Heart right ventricle (tissue), 16 donors: ENCODE measurements at regions not wholly inside any gene's neighbourhood (a gene's known extent, or its start where the extent isn't known, plus 50 kb on each side); places are given as distances from the start of the nearest gene placed in this dataset.

Experiments
- ATAC-seq, 8 donors: fragments of 200-7000 bp; cut with Tn5 transposase; one replicate each; pipeline ENCODE4 v1.9.1; 2020; ENCODE audit warnings: mild to moderate bottlenecking in 8 of 8, moderate library complexity in 8 of 8, moderate number of reproducible peaks in 1 of 8
- DNase-seq, 2 donors: peaks; one replicate each; pipeline ENCODE4 v3.0.0-alpha.2; 2020
- H3K27ac ChIP-seq, 10 donors: fragments of 200-600 bp; sonication (generic) in 2 of 10; one replicate each; pipeline versions ENCODE4 v1.5.0 to v1.8.0; 2020 to 2022; ENCODE audit warnings: mild to moderate bottlenecking in 3 of 10
- H3K27me3 ChIP-seq, 7 donors: fragments of 200-600 bp; one replicate each; pipeline ENCODE4 v1.8.0; 2021 to 2022; ENCODE audit warnings: mild to moderate bottlenecking in 2 of 7
- H3K36me3 ChIP-seq, 9 donors: fragments of 200-600 bp; sonication (generic) in 1 of 9; one replicate each; pipeline versions ENCODE4 v1.5.0 to v1.8.0; 2020 to 2022; ENCODE audit warnings: mild to moderate bottlenecking in 2 of 9
- H3K4me1 ChIP-seq, 9 donors: fragments of 200-600 bp; sonication (generic) in 1 of 9; one replicate each; pipeline versions ENCODE4 v1.5.0 to v1.8.0; 2020 to 2022; ENCODE audit warnings: mild to moderate bottlenecking in 4 of 9
- H3K4me3 ChIP-seq, 10 donors: fragments of 200-600 bp; sonication (generic) in 2 of 10; one replicate each; pipeline versions ENCODE4 v1.5.0 to v1.8.0; 2020 to 2022; ENCODE audit warnings: mild to moderate bottlenecking in 7 of 10, moderate library complexity in 2 of 10
- H3K9me3 ChIP-seq, 11 donors: fragments of 200-600 bp in 10 of 11; sonication (generic) in 2 of 11; one replicate each; pipeline versions ENCODE4 v1.5.0 to v1.8.0; 2013 to 2022; ENCODE audit warnings: mild to moderate bottlenecking in 2 of 11, control low read depth in 1 of 11, moderate library complexity in 1 of 11
- CTCF ChIP-seq, 9 donors: fragments of 200-600 bp; sonication (generic) in 2 of 9; IDR thresholded peaks; one replicate each; pipeline versions ENCODE4 v1.5.0 to v1.8.0; 2021 to 2022; ENCODE audit warnings: antibody characterized with exemption in 9 of 9, mild to moderate bottlenecking in 5 of 9, moderate library complexity in 1 of 9
- WGBS, 2 donors: extraction: QIAGEN DNeasy Blood & Tissue Kit; methylation state at CpG; one replicate each; pipeline ENCODE4 v1.1.7; 2013; ENCODE audit warnings: inconsistent platforms in 1 of 2; 5-methylcytosine and 5-hydroxymethylcytosine counted together
- intact Hi-C, 10 donors: fragments of 100-400 bp; cut with DNase I; formaldehyde crosslinking; loops; one replicate each; pipeline versions ENCODE4 v1.11.1 to v1.14.2; 2022
- donor health status: Arrhythmogenic right ventricular cardiomyopathy.
- donor health status: ischemic (EF 13 %, LVEDD 7.1; RV severe dilation, severe dysfunction).
- donor health status: healthy with polysubstance abuse.
- donor health status: DM: no; HTN: yes; CAD: no.
- donor health status: DM: no; HTN: no; CAD: no.
- donor health status: ischemic (EF 25% LVEDD 6.9; RV normal size, moderate dysfunction).
- donor health status: ischemic (EF 25% LVEDD 5.7; RV mildly dilated, moderate dysfunction).
- donor health status: healthy.
- donor health status: DM: yes; HTN: yes; CAD: no.
- donor health status: Ischemic cardiomyopathy.
- donor health status: ischemic (EF 35%, LVEDD 5.7; RV mildly dilated, moderate dysfunction).
- donor health status: nonischemic (EF 11% LVEDD 7.7; RV severe dilation, severe dysfunction).
- donor health status: DM: yes; HTN: yes; CAD: no.
- donor health status: PGD.
- donor health status: ischemic (EF 29% LVEDD 5.4; RV normal size, mild dysfunction).
- donor health status: nonischemic (EF 23%, LVEDD 6.1; RV moderate dilation, normal function).

DNA sequence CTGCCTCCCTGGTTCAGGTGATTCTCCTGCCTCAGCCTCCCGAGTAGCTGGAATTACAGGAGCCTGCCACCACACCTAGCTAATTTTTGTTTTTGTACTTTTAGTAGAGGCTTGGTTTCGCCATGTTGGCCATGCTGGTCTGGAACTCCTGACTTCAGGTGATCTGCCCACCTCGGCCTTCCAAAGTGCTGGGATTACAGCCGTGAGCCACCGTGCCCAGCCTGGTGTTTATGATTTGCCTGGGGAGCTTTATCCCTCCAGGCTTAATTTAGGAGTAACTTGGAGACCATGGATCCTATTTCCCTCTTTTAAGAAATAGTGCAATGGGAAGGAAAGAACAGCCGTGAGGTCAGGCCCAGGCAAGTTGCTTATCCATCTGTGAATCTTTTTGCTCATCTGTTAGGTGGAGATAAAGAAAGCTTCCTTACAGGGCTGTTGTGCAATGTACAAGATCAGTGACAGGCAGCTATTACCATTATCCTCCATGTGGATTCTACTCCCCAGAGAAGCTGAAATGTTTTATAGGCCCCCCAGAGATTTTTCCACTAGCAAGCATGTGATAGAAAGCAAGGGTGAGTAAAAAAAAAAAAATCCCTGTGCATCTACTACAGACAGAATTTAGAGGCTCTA is 104.9 kb upstream of the MGAT5 start:
- H3K27ac ChIP-seq: no peak overlapping the region
- WGBS, 2 donors: 91 to 95% methylated on average over 6 of the region's 6 CpGs

DNA sequence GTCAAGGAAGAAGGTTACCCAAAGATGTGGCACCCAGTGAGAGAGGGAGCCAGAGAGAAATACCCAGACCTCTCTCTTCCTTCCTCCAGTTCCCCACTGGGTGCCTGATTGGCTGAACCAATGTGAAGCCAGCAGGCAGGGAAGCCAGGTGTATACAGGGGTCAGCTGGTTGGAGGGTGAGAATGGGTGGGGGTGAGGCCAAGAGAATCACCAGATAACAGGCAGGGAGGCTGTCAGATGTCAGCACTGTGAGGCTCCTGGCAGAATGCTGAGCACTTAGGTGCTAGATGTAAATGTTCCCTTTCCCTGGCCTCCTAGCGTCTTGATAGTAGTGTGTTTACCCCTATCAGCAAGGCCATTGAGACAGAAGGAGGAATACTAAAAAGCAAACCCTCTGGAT is 104.0 kb upstream of the MGAT5 start:
- TF ChIP-seq CTCF (IDR thresholded peaks at IDR 0.05): no peak
- ATAC-seq: peak in 5 of 8 donors; percentile 32 to 76 (median 38)
- no peaks in the 10 kb centered on the region for H3K9me3 ChIP-seq
- intact Hi-C loops: no loop called here
- H3K27ac ChIP-seq: peak overlapping the region in 3 of 10 donors; percentile 1 to 36 (median 6)
- no peak overlapping the region for H3K4me3 ChIP-seq
- H3K36me3 ChIP-seq: no peaks in the 10 kb centered on the region
- peaks cover 0 to 61% (median 41%) of the 10 kb centered on the region in 9 donors for H3K4me1 ChIP-seq
- 30 to 53% methylated on average over 1 of the region's 1 CpG for WGBS, 2 donors
- H3K27me3 ChIP-seq: no peaks in the 10 kb centered on the region
- DNase-seq: no peak

More for the DNA sequence above, 104.9 kb upstream of the MGAT5 start:
- Histone ChIP-seq H3K27me3 (no peaks in the 10 kb centered on the region), H3K4me1 (peaks cover 0 to 57% (median 38%) of the 10 kb centered on the region in 9 donors), H3K9me3 (no peaks in the 10 kb centered on the region), H3K4me3 (no peak overlapping the region), H3K36me3 (no peaks in the 10 kb centered on the region)
- DNase-seq (no peak), ATAC-seq (no peak)
- intact Hi-C loops: no loop called here
- TF ChIP-seq CTCF (IDR thresholded peaks at IDR 0.05): no peak

DNA sequence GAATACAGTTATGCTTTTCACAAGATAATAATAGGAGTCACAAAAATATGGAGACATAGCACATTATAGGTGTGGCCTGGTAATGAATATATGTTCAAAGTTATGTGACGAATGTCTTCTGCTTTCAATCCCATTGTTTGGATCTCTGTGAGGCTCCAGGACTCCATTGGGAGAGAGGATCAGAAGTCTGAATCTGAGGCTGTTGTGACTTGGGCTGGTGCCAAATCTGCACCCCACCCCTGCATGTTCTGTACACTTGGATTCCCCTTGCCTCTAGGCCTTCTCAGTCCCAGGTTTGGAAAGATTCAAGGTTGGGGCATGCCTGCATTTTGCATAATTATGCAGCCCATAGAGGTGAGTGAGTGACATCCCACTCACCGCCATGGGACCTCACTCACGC is 103.1 kb upstream of the MGAT5 start:
- no peaks in the 10 kb centered on the region for H3K27me3 ChIP-seq
- intact Hi-C loops: no loop called here
- ATAC-seq (no peak), DNase-seq (no peak)
- no peak for TF ChIP-seq CTCF (IDR thresholded peaks at IDR 0.05)
- 94 to 96% methylated on average over 3 of the region's 3 CpGs for WGBS, 2 donors
- peaks cover 0 to under 1% (median 0%) of the 10 kb centered on the region in 9 donors for H3K36me3 ChIP-seq
- peak overlapping the region in 1 of 10 donors; percentile 1 for H3K27ac ChIP-seq
- no peak overlapping the region for H3K4me3 ChIP-seq
- H3K9me3 ChIP-seq: no peaks in the 10 kb centered on the region
- H3K4me1 ChIP-seq: peaks cover 0 to 70% (median 48%) of the 10 kb centered on the region in 9 donors

DNA sequence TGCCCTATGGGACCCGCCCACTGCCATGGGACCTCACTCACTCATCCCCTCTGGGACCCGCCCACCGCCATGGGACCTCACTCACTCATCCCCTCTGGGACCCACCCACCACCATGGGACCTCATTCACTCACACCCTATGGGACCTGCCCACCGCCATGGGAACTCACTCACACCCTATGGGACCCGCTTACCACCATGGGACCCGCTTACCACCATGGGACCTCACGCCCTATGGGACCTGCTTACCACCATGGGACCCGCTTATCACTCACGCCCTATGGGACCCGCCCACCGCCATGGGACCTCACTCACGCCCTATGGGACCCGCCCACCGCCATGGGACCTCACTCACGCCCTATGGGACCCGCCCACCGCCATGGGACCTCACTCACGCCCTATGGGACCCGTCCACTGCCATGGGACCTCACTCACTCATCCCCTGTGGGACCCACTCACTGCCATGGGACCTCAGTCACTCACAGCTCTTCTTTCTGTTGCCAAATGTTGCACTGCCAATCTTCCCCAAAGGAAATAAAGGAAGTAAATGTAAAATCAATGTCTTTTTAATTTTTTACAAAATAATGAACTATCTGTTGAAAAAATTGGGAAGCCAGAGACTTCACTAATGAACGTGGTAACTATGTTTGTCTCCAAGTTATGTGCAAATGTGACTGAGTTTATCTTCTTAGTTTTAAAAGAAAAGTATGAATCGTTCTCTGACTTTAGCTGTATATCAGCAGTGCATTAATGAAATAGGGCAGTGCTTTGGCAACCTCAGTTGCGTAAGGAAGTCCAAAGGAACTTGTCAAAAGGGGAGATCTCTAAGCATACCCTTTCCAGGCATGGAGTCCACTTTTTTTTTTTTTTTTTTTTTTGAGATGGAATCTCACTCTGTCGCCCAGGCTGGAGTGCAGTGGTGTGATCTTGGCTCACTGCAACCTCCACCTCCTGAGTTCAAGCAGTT is 101.5 kb upstream of the MGAT5 start:
- TF ChIP-seq CTCF (IDR thresholded peaks at IDR 0.05): no peak
- no peak overlapping the region for H3K27ac ChIP-seq
- no peak for ATAC-seq
- 94 to 97% methylated on average over 23 of the region's 23 CpGs for WGBS, 2 donors
- no peak overlapping the region for H3K4me3 ChIP-seq
- DNase-seq: no peak
- H3K36me3 ChIP-seq: peaks cover 0 to 7% (median 0%) of the 10 kb centered on the region in 9 donors
- no peaks in the 10 kb centered on the region for H3K27me3 ChIP-seq
- H3K4me1 ChIP-seq: peaks cover 0 to 68% (median 46%) of the 10 kb centered on the region in 9 donors
- intact Hi-C loops: no loop called here
- no peaks in the 10 kb centered on the region for H3K9me3 ChIP-seq
